Ectodermal cell (in vitro differentiated cells): ENCODE measurements at regions not wholly inside any gene's neighbourhood (a gene's known extent, or its start where the extent isn't known, plus 50 kb on each side); places are given as distances from the start of the nearest gene placed in this dataset.

ENCODE experiments used
- H3K27ac ChIP-seq: 2 replicates; pipeline ENCODE4 v1.7.0; 2013; ENCODE audit warnings: mild to moderate bottlenecking, low read depth, low read length; ENCODE audit not compliant: insufficient read depth, poor library complexity, severe bottlenecking
- H3K27me3 ChIP-seq: 2 replicates; pipeline ENCODE4 v1.7.0; 2013; ENCODE audit warnings: mild to moderate bottlenecking, low read length; ENCODE audit not compliant: insufficient read depth, control insufficient read depth, poor library complexity, severe bottlenecking
- H3K36me3 ChIP-seq: one replicate; pipeline ENCODE4 v1.7.0; 2013; ENCODE audit warnings: low read length; ENCODE audit not compliant: control insufficient read depth, insufficient read depth
- H3K4me1 ChIP-seq: one replicate; pipeline ENCODE4 v1.7.0; 2013; ENCODE audit warnings: low read length; ENCODE audit not compliant: control insufficient read depth, insufficient read depth
- H3K4me3 ChIP-seq: 2 replicates; pipeline ENCODE4 v1.7.0; 2013; ENCODE audit warnings: low read depth, low read length, control low read depth; ENCODE audit not compliant: insufficient read depth
- H3K9me3 ChIP-seq: 2 replicates; pipeline ENCODE4 v1.7.0; 2013; ENCODE audit warnings: mild to moderate bottlenecking, low read length, moderate library complexity; ENCODE audit not compliant: control insufficient read depth
- WGBS, 2 experiments: methylation state at CpG; one replicate each; pipeline ENCODE4 v1.1.7; 2013; ENCODE audit warnings: missing lambda C conversion rate in 2 of 2; 5-methylcytosine and 5-hydroxymethylcytosine counted together

DNA sequence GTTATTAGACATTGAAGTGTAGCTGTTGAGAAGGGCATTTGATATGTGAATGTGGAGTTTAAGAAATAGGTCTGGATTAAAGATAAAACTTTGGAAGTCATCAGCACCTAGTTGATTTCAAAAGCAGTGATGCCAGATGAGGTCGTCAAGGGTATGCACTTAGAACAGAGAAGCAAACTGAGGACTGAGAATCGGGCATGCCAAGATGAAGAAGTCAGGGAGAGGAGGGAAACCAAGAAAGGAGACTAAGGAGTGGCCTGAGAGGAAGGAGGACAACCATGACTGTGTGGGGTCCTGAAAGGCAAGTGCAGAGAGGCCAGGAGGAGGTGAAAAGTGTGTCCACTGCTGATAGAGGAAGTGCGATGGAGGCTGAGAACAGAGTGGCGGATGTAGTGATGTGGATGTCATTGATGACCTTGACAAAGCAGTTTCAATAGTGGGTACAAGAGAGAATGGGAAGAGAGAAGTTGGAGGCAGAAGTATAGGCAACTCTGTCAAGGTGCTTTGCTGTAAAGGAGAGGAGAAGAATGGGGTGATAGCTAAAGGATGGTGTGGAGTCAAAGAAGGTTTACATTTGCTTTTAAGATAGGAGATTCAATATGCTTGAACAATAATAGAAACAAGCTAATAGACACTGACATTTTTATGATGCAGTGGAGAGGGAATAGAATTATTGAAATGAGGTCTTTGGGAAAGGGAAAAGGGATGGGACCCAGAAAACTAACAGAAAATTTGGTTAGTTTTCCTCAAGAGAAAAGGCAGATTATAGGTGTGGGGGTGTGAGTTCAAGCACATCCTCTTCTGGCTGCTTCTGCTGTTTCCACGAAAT lies 139.7 kb upstream of the TMEM170B start:
- peaks cover 3% of the 10 kb centered on the region for H3K4me1 ChIP-seq
- WGBS, 2 experiments = 92 to 93% methylated on average over 5 of the region's 5 CpGs
- no peaks in the 10 kb centered on the region for H3K27me3 ChIP-seq
- no peak overlapping the region for H3K4me3 ChIP-seq
- no peaks in the 10 kb centered on the region for H3K9me3 ChIP-seq
- no peak overlapping the region for H3K27ac ChIP-seq
- H3K36me3 ChIP-seq = no peaks in the 10 kb centered on the region

DNA sequence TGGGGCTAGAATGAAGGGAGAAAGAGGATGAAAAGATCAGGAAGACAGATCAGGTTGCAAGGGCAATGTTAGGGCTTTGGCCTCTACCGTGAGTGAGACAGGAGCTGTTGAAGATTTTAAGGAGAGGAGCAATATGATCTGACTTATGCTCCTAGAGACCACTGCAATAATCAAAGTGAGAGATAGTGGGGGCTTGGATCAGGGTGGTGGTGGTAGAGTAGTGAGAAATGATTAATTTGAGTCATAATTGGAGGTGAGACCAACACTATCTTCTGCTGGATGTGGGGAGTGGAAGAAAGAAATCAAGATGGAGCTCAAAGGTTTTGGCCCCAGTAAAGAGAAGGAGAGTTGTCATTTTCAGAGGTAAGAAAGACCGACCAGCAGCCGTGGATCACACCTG lies 140.7 kb upstream of the TMEM170B start:
- H3K36me3 ChIP-seq = no peaks in the 10 kb centered on the region
- H3K4me1 ChIP-seq = peaks cover 3% of the 10 kb centered on the region
- no peaks in the 10 kb centered on the region for H3K27me3 ChIP-seq
- H3K4me3 ChIP-seq = no peak overlapping the region
- H3K9me3 ChIP-seq = no peaks in the 10 kb centered on the region
- WGBS, 2 experiments = 94 to 97% methylated on average over 3 of the region's 3 CpGs
- H3K27ac ChIP-seq = no peak overlapping the region

DNA sequence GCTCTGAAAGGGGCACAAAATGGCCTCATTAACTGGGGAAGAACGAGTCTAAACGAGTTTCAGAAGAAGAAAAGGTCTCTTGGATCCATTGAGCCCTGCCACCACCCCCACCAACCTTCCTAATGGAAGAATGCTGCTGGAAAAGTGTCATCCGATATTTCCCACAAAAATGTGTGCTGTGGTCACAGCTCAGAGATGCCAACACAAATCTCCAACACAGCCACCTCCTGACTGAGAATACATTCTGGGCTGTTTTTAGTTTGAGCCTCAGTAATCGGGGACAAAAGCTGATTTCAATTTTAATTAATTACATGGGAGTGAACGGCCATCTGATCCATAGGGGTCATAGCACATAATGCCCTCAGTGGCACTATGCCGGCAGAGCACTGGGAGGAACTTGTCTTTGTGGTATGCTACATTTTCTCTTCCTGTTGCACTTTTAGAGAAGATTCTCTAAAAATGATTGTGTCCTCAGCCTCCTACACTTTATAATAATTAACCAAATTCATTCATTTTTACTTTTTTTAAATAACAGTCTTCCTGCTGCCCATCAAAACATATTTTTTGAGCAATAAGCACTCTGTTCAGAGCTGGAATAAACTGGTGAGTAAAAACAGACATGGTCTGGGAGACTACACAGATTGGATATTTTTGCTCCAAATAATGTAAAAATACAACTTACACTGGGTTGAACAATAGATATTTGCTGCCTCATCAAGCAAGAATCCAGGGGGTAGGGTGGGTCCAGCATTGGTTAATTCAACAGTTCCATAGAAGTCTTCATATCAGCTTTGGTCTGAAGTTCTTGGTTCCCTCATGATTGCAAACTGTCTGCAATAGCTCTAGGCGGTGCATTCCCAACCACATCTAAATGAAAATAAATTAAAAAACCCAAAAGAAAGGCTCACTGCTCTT lies 143.6 kb upstream of the TMEM170B start:
- Histone ChIP-seq H3K27ac (no peak overlapping the region), H3K4me1 (peaks cover 3% of the 10 kb centered on the region), H3K9me3 (no peaks in the 10 kb centered on the region), H3K27me3 (no peaks in the 10 kb centered on the region), H3K4me3 (no peak overlapping the region), H3K36me3 (no peaks in the 10 kb centered on the region)
- 91% methylated on average over 7 of the region's 7 CpGs for WGBS, 2 experiments

DNA sequence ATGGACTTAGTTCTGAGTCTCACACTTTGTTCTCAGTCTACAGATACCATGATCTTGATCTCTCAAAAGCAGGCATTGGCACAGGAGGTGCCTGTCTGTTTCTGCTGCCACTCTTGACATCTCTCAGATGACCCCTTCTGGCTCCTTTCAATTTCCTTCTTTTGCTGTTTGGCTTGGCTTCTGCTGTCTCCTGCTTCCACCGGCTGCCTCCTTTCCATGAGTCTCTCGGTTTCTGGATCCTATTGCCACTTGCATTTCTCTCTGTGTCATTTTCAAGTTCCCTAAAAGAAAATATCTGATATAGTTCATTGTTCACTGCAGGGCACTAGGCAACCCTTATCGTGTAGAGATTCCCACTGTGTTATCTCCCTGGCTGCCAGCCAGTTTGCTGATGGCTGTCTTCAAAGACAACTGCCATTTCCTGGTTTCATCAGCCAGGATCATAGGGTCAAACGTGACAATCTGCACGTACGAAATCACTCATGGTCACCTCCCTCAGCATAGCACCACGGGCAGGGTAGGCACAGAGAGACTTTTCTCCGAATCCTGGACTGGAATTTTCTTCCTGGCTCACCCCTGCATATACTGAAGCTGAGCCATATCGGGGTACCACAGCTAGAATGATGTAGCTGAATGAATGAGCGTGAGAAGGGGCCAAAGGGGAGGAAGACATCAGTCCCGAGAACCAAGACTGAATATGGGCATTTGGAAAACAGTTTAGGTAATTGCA lies 144.6 kb upstream of the TMEM170B start:
- Histone ChIP-seq H3K27me3 (no peaks in the 10 kb centered on the region), H3K27ac (no peak overlapping the region), H3K9me3 (no peaks in the 10 kb centered on the region), H3K4me1 (peaks cover 3% of the 10 kb centered on the region), H3K4me3 (no peak overlapping the region), H3K36me3 (no peaks in the 10 kb centered on the region)
- WGBS, 2 experiments = 90 to 94% methylated on average over 11 of the region's 11 CpGs

DNA sequence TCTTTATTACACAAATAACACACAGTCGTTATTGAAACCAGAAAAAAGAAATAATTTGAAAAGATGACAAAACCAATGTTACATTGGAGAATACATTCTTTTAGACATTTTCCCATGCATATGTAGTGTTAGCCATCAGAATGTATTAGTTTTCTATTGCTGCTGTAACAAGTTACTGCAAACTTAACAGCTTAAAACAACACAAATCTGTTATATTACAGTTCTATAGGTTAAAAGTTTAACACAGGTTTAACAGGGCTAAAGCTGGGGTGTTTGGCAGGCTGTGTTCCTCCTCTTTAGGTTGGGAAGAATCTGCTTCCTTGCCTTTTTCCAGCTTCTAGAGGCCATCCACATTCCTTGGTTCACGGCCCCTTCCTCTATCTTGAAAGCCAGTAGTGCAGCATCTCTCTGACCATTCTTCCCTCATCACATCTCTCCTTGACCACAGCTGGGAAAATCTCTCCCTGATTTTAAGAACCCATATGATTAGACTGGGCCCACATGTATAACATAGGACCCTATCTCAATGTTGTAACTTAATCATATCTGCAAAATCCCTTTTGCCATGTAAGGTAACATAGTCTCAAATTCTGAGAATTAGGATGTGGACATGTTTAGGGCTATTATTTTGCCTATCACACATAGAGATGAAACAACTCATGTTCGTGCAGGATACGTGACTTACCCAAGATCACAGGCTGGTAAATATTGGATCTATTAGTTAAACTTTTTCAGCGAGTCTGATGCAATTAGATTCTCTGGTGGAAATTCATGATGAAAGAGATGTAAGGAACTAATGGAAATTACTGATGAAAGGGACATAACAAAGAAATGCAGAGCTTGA lies 145.4 kb upstream of the TMEM170B start:
- Histone ChIP-seq H3K9me3 (no peaks in the 10 kb centered on the region), H3K27me3 (no peaks in the 10 kb centered on the region), H3K36me3 (no peaks in the 10 kb centered on the region), H3K4me3 (no peak overlapping the region), H3K4me1 (peaks cover 3% of the 10 kb centered on the region), H3K27ac (no peak overlapping the region)
- 94% methylated on average over 4 to 5 of the region's 5 CpGs for WGBS, 2 experiments

DNA sequence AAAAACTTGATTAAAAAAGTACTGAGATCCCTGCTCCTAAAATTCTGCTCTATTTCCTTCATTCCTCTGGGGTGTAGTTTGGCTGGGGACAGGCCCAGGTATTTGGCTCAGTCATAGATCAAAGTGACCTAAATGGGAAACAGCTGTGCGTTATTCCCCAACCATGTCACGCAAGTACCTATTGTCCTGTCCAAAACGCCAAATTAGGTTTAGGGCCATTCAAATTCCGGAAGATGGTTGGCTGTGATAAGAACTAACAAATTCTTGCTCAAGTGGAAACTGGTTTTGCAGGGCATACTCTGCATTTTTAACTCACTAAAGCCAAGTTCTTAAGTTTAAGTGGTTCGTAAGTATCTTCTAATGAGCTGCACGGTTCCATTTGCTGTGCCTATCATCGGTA lies 147.6 kb upstream of the TMEM170B start:
- Histone ChIP-seq H3K4me3 (no peak overlapping the region), H3K27ac (no peak overlapping the region)

DNA sequence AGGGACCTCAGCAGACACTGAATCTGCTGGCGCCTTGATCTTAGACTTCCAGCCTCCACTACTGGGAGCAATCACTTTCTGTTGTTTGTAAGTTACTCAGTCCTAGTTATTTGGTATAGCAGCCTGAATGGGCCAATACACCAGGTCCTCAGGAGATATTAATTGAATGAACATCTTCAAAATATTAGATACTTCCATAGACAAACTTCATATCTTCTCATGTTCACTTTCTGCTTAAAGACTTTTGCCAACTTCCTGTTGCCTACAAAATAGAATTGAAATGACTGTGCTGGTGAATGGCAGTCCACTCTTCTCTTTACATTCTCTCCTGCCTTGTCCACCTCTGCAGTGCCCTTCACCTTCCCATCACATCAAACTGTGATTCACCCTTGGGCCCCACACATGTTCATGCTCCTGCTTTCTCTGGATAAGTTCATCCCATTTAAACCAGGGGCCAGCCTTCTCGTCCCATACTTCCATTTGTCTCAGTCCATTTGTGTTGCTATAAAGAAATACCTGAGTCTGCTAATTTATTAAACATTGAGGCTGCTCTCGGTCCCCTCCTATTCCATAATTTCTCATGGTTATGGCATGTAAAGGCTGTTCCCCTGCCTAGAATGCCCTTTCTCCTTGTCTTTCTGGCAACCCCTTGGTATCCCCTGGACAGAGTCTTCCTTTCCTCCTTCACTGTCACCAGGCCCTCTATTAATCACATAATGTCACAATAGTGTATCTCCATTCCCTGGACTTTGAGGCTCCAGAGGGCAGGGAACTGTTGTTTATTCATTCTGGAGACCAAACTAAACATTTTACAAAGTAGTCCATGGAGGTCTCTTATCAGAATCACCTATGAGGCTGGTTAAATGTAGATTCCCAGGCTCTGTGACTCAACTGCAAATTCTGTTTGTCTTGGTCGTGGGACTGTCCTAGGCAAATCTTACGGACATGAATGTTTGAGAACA lies 148.3 kb upstream of the TMEM170B start:
- Histone ChIP-seq H3K9me3 (no peaks in the 10 kb centered on the region), H3K4me3 (no peak overlapping the region), H3K27ac (no peak overlapping the region), H3K36me3 (no peaks in the 10 kb centered on the region), H3K27me3 (no peaks in the 10 kb centered on the region), H3K4me1 (peaks cover 4% of the 10 kb centered on the region)
- WGBS, 2 experiments = 93 to 98% methylated on average over 5 of the region's 5 CpGs

More for the DNA sequence above, 147.6 kb upstream of the TMEM170B start:
- H3K36me3 ChIP-seq = no peaks in the 10 kb centered on the region
- no peaks in the 10 kb centered on the region for H3K27me3 ChIP-seq
- H3K9me3 ChIP-seq = no peaks in the 10 kb centered on the region
- 95% methylated on average over 7 of the region's 7 CpGs for WGBS, 2 experiments
- H3K4me1 ChIP-seq = peaks cover 3% of the 10 kb centered on the region

DNA sequence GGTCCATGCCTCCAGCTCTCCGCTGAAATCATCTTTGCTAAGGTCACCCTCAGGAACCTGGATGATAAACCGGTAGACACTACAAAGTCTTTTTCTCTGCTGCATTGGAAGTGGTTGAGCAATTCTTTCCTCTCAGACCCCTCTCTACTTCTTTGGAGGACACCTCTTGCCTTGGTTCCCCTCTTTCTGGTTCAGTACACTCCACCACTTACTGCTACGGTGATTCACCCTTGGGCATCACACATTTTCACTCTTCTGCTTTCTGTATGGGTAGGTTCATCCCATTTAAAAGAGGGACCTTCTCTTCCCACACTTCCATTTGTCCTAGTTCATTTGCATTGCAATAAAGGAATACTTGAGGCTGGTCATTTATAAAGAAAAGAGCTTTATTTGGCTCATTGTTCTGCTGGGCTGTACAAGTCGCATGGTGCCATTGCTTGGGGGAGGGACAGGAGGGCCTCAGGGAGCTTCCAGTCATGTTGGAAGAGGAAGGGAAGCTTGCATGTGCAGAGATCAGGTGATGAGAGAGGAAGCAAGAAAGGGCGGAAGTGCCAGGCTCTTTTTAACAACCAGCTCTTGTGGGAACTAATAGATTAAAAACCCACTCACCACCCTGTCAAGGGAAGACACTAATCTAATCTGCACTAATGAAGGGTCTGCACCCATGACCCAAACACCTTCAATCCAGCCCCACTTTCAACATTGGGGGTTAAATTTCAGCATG lies 149.7 kb upstream of the TMEM170B start:
- H3K9me3 ChIP-seq = no peaks in the 10 kb centered on the region
- H3K27ac ChIP-seq = no peak overlapping the region
- no peaks in the 10 kb centered on the region for H3K36me3 ChIP-seq
- H3K27me3 ChIP-seq = no peaks in the 10 kb centered on the region
- WGBS, 2 experiments = 93 to 94% methylated on average over 5 of the region's 5 CpGs
- peaks cover 8% of the 10 kb centered on the region for H3K4me1 ChIP-seq
- H3K4me3 ChIP-seq = no peak overlapping the region
